ENCODE measurements at regions not wholly inside any gene's neighbourhood (a gene's known extent, or its start where the extent isn't known, plus 50 kb on each side); places are given as distances from the start of the nearest gene placed in this dataset.
"Not testable (repeated sequence)": the region's sequence is repeated elsewhere in the genome, so short reads cannot be mapped to it uniquely, and the experiment has no call there.

- not testable (repeated sequence) for H3K4me3 ChIP-seq (ENCODE audit: insufficient read depth, low read depth, low read length); H3K36me3 ChIP-seq (replicated peaks; ENCODE audit: control insufficient read depth, insufficient read depth, low read length); DNase-seq
These were observed 196.0 kb downstream of the KLRB1 start for GRCh38 chr12:9411616-9412268.

GRCh38 chr12:9407425-9407748 is 199.2 kb upstream of the PZP start:
- not testable (repeated sequence) for H3K36me3 ChIP-seq (replicated peaks; ENCODE audit: control insufficient read depth, insufficient read depth, low read length); DNase-seq; H3K27me3 ChIP-seq (ENCODE audit: control insufficient read depth, insufficient read depth, low read length)
- H3K4me3 ChIP-seq (ENCODE audit: insufficient read depth, low read depth, low read length): peak overlapping the region; percentile 37; the same call in 1 of the 2 replicates

More at GRCh38 chr12:9411616-9412268, 196.0 kb downstream of the KLRB1 start:
- not testable (repeated sequence) for H3K27me3 ChIP-seq (ENCODE audit: control insufficient read depth, insufficient read depth, low read length)

- H3K36me3 ChIP-seq (replicated peaks; ENCODE audit: control insufficient read depth, insufficient read depth, low read length): 0 out of 2 replicates have a peak, but pooled peaks cover 2% of the 10 kb centered on the region
- H3K27me3 ChIP-seq (ENCODE audit: control insufficient read depth, insufficient read depth, low read length): peaks cover 2% of the 10 kb centered on the region; the same call in 1 of the 2 replicates
- peak; percentile 31 for DNase-seq
- peak overlapping the region; percentile 37 for H3K4me3 ChIP-seq (ENCODE audit: insufficient read depth, low read depth, low read length)
These were observed 198.6 kb upstream of the PZP start for GRCh38 chr12:9406564-9407424.

- Histone ChIP-seq H3K4me3 (ENCODE audit: insufficient read depth, low read depth, low read length) (peak overlapping the region; percentile 37), H3K27me3 (ENCODE audit: control insufficient read depth, insufficient read depth, low read length) (peaks cover 2% of the 10 kb centered on the region; the same call in 1 of the 2 replicates), H3K36me3 (replicated peaks; ENCODE audit: control insufficient read depth, insufficient read depth, low read length) (no peaks in the 10 kb centered on the region)
- DNase-seq: peak; percentile 53
These were observed 197.8 kb upstream of the PZP start for GRCh38 chr12:9405886-9406563.

- H3K4me3 ChIP-seq (ENCODE audit: insufficient read depth, low read depth, low read length): no peak overlapping the region
- H3K27me3 ChIP-seq (ENCODE audit: control insufficient read depth, insufficient read depth, low read length): peaks cover 2% of the 10 kb centered on the region; the same call in 1 of the 2 replicates
- DNase-seq: peak; percentile 78
- no peaks in the 10 kb centered on the region for H3K36me3 ChIP-seq (replicated peaks; ENCODE audit: control insufficient read depth, insufficient read depth, low read length)
These were observed 196.5 kb upstream of the PZP start for GRCh38 chr12:9404469-9405260.

GRCh38 chr12:9404031-9404430 is 195.8 kb upstream of the PZP start:
- H3K4me3 ChIP-seq (ENCODE audit: insufficient read depth, low read depth, low read length): no peak overlapping the region
- H3K36me3 ChIP-seq (replicated peaks; ENCODE audit: control insufficient read depth, insufficient read depth, low read length): no peaks in the 10 kb centered on the region
- DNase-seq: peak; percentile 52
- peaks cover 2% of the 10 kb centered on the region; the same call in 1 of the 2 replicates for H3K27me3 ChIP-seq (ENCODE audit: control insufficient read depth, insufficient read depth, low read length)

GRCh38 chr12:9402432-9403040 is 194.3 kb upstream of the PZP start:
- H3K4me3 ChIP-seq (ENCODE audit: insufficient read depth, low read depth, low read length): peak overlapping the region; percentile 16; the same call in 1 of the 2 replicates
- peak; percentile 44 for DNase-seq
- H3K27me3 ChIP-seq (ENCODE audit: control insufficient read depth, insufficient read depth, low read length); H3K36me3 ChIP-seq (replicated peaks; ENCODE audit: control insufficient read depth, insufficient read depth, low read length): not testable (repeated sequence)

GRCh38 chr12:9396367-9396766 is 188.2 kb upstream of the PZP start:
- not testable (repeated sequence) for H3K4me3 ChIP-seq (ENCODE audit: insufficient read depth, low read depth, low read length); H3K27me3 ChIP-seq (ENCODE audit: control insufficient read depth, insufficient read depth, low read length); H3K36me3 ChIP-seq (replicated peaks; ENCODE audit: control insufficient read depth, insufficient read depth, low read length); DNase-seq

GRCh38 chr12:9395220-9395619 is 187.0 kb upstream of the PZP start:
- DNase-seq; H3K4me3 ChIP-seq (ENCODE audit: insufficient read depth, low read depth, low read length); H3K27me3 ChIP-seq (ENCODE audit: control insufficient read depth, insufficient read depth, low read length); H3K36me3 ChIP-seq (replicated peaks; ENCODE audit: control insufficient read depth, insufficient read depth, low read length): not testable (repeated sequence)

- no peak for DNase-seq
- H3K4me3 ChIP-seq (ENCODE audit: insufficient read depth, low read depth, low read length): no peak overlapping the region
- no peaks in the 10 kb centered on the region for H3K36me3 ChIP-seq (replicated peaks; ENCODE audit: control insufficient read depth, insufficient read depth, low read length)
- H3K27me3 ChIP-seq (ENCODE audit: control insufficient read depth, insufficient read depth, low read length): no peaks in the 10 kb centered on the region
These were observed 184.6 kb upstream of the PZP start for GRCh38 chr12:9392842-9393241.

GRCh38 chr12:9391815-9392214 is 183.6 kb upstream of the PZP start:
- Histone ChIP-seq H3K27me3 (ENCODE audit: control insufficient read depth, insufficient read depth, low read length) (no peaks in the 10 kb centered on the region), H3K36me3 (replicated peaks; ENCODE audit: control insufficient read depth, insufficient read depth, low read length) (no peaks in the 10 kb centered on the region), H3K4me3 (ENCODE audit: insufficient read depth, low read depth, low read length) (no peak overlapping the region)
- peak; percentile 26 for DNase-seq

GRCh38 chr12:9390761-9391160 is 182.6 kb upstream of the PZP start:
- no peaks in the 10 kb centered on the region for H3K27me3 ChIP-seq (ENCODE audit: control insufficient read depth, insufficient read depth, low read length)
- no peak overlapping the region for H3K4me3 ChIP-seq (ENCODE audit: insufficient read depth, low read depth, low read length)
- no peak for DNase-seq
- no peaks in the 10 kb centered on the region for H3K36me3 ChIP-seq (replicated peaks; ENCODE audit: control insufficient read depth, insufficient read depth, low read length)

GRCh38 chr12:9389796-9390195 is 181.6 kb upstream of the PZP start:
- Histone ChIP-seq H3K27me3 (ENCODE audit: control insufficient read depth, insufficient read depth, low read length) (no peaks in the 10 kb centered on the region), H3K4me3 (ENCODE audit: insufficient read depth, low read depth, low read length) (no peak overlapping the region), H3K36me3 (replicated peaks; ENCODE audit: control insufficient read depth, insufficient read depth, low read length) (no peaks in the 10 kb centered on the region)
- DNase-seq: no peak

- Histone ChIP-seq H3K36me3 (replicated peaks; ENCODE audit: control insufficient read depth, insufficient read depth, low read length) (no peaks in the 10 kb centered on the region), H3K4me3 (ENCODE audit: insufficient read depth, low read depth, low read length) (no peak overlapping the region), H3K27me3 (ENCODE audit: control insufficient read depth, insufficient read depth, low read length) (no peaks in the 10 kb centered on the region)
- no peak for DNase-seq
These were observed 180.2 kb upstream of the PZP start for GRCh38 chr12:9388379-9388778.
